Loucy (cell line): ENCODE measurements at regions not wholly inside any gene's neighbourhood (a gene's known extent, or its start where the extent isn't known, plus 50 kb on each side); places are given as distances from the start of the nearest gene placed in this dataset.

Experiments
- H2AFZ ChIP-seq: fragments of 200-600 bp; sonication (generic); 2 replicates; pipeline ENCODE4 v1.6.0; 2016; ENCODE audit warnings: antibody characterized with exemption, mild to moderate bottlenecking, low read length, moderate library complexity
- H3F3A ChIP-seq: fragments of 200-600 bp; 2 replicates; pipeline ENCODE4 v1.6.0; 2016; ENCODE audit warnings: antibody characterized with exemption, low read depth, mild to moderate bottlenecking
- H3K27me3 ChIP-seq: fragments of 200-600 bp; sonication (generic); 2 replicates; pipeline ENCODE4 v1.6.1; 2014; ENCODE audit warnings: low read length, mild to moderate bottlenecking; ENCODE audit not compliant: insufficient read depth, poor library complexity, severe bottlenecking
- H3K36me3 ChIP-seq: fragments of 200-600 bp; sonication (generic); 2 replicates; pipeline ENCODE4 v1.6.1; 2016; ENCODE audit warnings: low read length; ENCODE audit not compliant: insufficient read depth
- H3K4me1 ChIP-seq: fragments of 200-600 bp; sonication (generic); 2 replicates; pipeline ENCODE4 v1.5.1; 2014; ENCODE audit warnings: low read length, mild to moderate bottlenecking; ENCODE audit not compliant: insufficient read depth, poor library complexity, severe bottlenecking
- H3K4me2 ChIP-seq: fragments of 200-600 bp; sonication (generic); 2 replicates; pipeline ENCODE4 v1.6.0; 2014; ENCODE audit warnings: antibody characterized with exemption, low read length, low read depth, mild to moderate bottlenecking; ENCODE audit not compliant: poor library complexity, severe bottlenecking
- H3K4me3 ChIP-seq: fragments of 200-600 bp; sonication (generic); 2 replicates; pipeline ENCODE4 v1.5.1; 2014; ENCODE audit warnings: low read length, mild to moderate bottlenecking, mixed read lengths; ENCODE audit not compliant: poor library complexity, severe bottlenecking
- H3K79me2 ChIP-seq: fragments of 200-600 bp; sonication (generic); 2 replicates; pipeline ENCODE4 v1.6.1; 2014; ENCODE audit warnings: low read length; ENCODE audit not compliant: insufficient read depth
- H3K9ac ChIP-seq: fragments of 200-600 bp; sonication (generic); 2 replicates; pipeline ENCODE4 v1.6.0; 2014; ENCODE audit warnings: mild to moderate bottlenecking, low read depth, low read length, moderate library complexity; ENCODE audit not compliant: poor library complexity, severe bottlenecking
- H3K9me2 ChIP-seq: fragments of 200-600 bp; sonication (generic); replicated peaks from 2 replicates; pipeline ENCODE4 v1.6.1; 2016; ENCODE audit warnings: low read depth, low read length, mixed read lengths
- H3K9me3 ChIP-seq: fragments of 200-600 bp; sonication (generic); 2 replicates; pipeline ENCODE4 v1.6.1; 2014; ENCODE audit warnings: mild to moderate bottlenecking, antibody characterized with exemption, low read length, low read depth; ENCODE audit not compliant: insufficient read depth
- H4K20me1 ChIP-seq: fragments of 200-600 bp; sonication (generic); 2 replicates; pipeline ENCODE4 v1.6.0; 2014; ENCODE audit warnings: antibody characterized with exemption, low read length, mild to moderate bottlenecking; ENCODE audit not compliant: insufficient read depth, poor library complexity, severe bottlenecking
- CTCF ChIP-seq: fragments of 200-600 bp; sonication (generic); conservative IDR thresholded peaks from 2 replicates; pipeline ENCODE4 v1.5.1; 2014; ENCODE audit warnings: mild to moderate bottlenecking, antibody characterized with exemption, low read length
- EZH2phosphoT487 ChIP-seq: fragments of 200-600 bp; IDR thresholded peaks from 2 replicates; pipeline ENCODE4 v1.6.1; 2018; ENCODE audit warnings: antibody characterized with exemption, mild to moderate bottlenecking, moderate library complexity, borderline replicate concordance

DNA sequence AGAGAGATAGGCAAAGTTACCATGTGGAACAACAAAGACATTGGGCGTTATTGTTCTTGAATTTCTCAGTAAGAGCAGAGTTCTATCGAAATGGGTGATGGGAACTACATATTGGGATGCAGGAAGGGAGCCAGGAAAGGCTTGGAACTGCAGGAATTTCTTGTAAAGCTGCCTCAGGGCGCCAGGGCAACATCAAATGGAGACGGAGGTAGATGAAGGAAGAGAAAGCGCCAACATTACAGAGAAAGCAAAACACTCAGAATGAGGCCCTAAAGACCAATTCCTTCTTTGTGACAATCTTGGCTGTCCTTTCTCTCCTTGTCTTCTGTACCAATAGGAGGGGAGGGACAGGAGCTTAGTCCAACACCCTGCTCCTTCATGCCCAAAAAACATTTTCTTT is 148.4 kb downstream of the RPAP3 start:
- Histone ChIP-seq H3K36me3 (no peaks in the 10 kb centered on the region), H3K4me2 (no peak overlapping the region), H4K20me1 (no peaks in the 10 kb centered on the region), H3K9ac (no peak overlapping the region), H3K4me1 (no peaks in the 10 kb centered on the region), H2AFZ (no peak overlapping the region), H3K4me3 (no peak overlapping the region), H3F3A (no peaks in the 10 kb centered on the region), H3K9me2 (no peaks in the 10 kb centered on the region), H3K9me3 (peaks cover 6% of the 10 kb centered on the region; the same call in 1 of the 2 replicates), H3K27me3 (peaks cover 28% of the 10 kb centered on the region), H3K79me2 (no peaks in the 10 kb centered on the region)
- TF ChIP-seq CTCF (no peak), EZH2phosphoT487 (no peak)

DNA sequence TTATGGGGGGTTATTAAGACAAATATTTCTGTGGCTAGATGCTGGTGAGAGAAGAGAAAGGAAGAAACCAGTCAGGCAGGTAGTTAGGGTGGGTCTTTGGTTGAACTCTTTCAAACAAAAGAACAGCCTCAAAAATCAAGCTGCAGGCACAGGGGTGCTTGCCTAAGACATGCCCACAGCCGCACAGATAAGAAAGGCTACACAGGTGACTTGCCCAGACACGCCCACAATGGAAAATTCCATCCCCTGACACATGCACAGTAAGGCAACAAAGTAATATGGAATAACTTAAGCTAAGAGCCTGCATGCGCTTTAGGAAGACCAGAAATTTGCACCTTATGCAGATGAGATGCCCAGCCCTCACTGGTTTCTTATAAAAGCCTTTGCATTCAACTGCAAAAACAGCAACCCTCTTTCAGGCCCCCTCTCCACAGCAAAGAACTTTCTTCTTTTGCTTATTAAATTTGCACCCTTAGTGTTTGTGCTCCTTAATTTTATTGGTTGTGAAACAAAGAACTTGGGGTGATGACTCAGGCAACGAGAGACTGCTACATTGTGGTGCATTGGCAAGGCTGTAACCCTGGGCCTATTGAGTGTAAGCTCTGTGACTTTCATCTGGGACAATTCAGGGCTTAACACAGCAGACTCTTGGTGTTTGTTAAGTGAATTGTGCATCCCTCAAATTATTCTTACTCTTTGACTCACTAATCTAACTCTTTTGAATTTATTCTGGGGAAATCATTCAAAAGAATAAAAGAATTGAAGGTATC is 149.4 kb downstream of the RPAP3 start:
- no peaks in the 10 kb centered on the region for H3K36me3 ChIP-seq
- H3K4me2 ChIP-seq, result no peak overlapping the region
- no peaks in the 10 kb centered on the region for H4K20me1 ChIP-seq
- no peak overlapping the region for H3K9ac ChIP-seq
- H3K4me1 ChIP-seq, result no peaks in the 10 kb centered on the region
- peaks cover 6% of the 10 kb centered on the region; the same call in 1 of the 2 replicates for H3K9me3 ChIP-seq
- no peaks in the 10 kb centered on the region for H3F3A ChIP-seq
- no peaks in the 10 kb centered on the region for H3K9me2 ChIP-seq
- no peak overlapping the region for H3K4me3 ChIP-seq
- H3K27me3 ChIP-seq, result peaks cover 29% of the 10 kb centered on the region
- no peaks in the 10 kb centered on the region for H3K79me2 ChIP-seq
- no peak overlapping the region for H2AFZ ChIP-seq
- no peak for TF ChIP-seq EZH2phosphoT487
- TF ChIP-seq CTCF, result no peak

DNA sequence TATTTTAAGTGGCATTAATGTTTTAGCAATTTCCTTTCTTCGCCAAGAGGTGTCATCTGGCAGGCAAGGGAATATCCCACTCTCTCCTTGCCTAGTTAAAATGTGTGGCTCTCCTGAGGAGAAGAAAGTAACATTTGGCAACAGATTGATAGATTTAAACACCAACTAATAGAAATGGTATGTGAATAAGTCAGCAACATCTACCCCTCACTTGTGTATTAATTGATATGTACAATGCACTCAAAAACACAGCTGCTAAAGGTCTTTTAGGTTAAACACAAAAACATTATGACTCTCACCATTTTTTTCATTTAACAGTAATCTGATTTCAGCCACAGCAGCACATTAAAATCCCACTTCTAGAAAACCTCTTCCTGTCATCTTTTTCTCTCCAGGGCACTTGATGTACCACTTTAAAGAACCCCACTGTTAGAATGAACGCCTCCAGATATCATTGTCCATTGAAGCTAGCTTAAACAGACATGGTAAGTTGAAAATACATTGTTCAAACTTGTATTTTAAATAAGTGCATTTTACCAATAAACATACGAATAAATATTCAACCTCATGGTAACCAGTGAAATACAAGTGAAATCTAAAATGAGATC is 151.7 kb downstream of the RPAP3 start:
- no peaks in the 10 kb centered on the region for H3K79me2 ChIP-seq
- H3K9me2 ChIP-seq, result no peaks in the 10 kb centered on the region
- no peak overlapping the region for H3K9ac ChIP-seq
- H3K36me3 ChIP-seq, result no peaks in the 10 kb centered on the region
- peaks cover 31% of the 10 kb centered on the region for H3K27me3 ChIP-seq
- H3F3A ChIP-seq, result no peaks in the 10 kb centered on the region
- peaks cover 6% of the 10 kb centered on the region; the same call in 1 of the 2 replicates for H3K9me3 ChIP-seq
- no peak overlapping the region for H3K4me3 ChIP-seq
- TF ChIP-seq CTCF, result no peak
- TF ChIP-seq EZH2phosphoT487, result no peak
- no peak overlapping the region for H2AFZ ChIP-seq
- H4K20me1 ChIP-seq, result no peaks in the 10 kb centered on the region
- no peak overlapping the region for H3K4me2 ChIP-seq
- H3K4me1 ChIP-seq, result no peaks in the 10 kb centered on the region
